Stimulated activated CD8-positive, alpha-beta memory T cell treated with anti-CD3 and anti-CD28 coated beads, Interleukin-7, amount 100 ng/mL, for 48 hours (primary cell): ENCODE measurements at regions not wholly inside any gene's neighbourhood (a gene's known extent, or its start where the extent isn't known, plus 50 kb on each side); places are given as distances from the start of the nearest gene placed in this dataset.
"Not testable (repeated sequence)": the region's sequence is repeated elsewhere in the genome, so short reads cannot be mapped to it uniquely, and the experiment has no call there.

Experiments used
- DNase-seq, 2 donors: peaks; one replicate each; pipeline ENCODE4 v3.0.0-alpha.2; 2020; ENCODE audit warnings: low read depth in 1 of 2; ENCODE audit errors: extremely low read depth in 1 of 2

- no peak for DNase-seq
Measured at GRCh38 chr2:58475756-58476155, 234.6 kb upstream of the FANCL start.

- DNase-seq, result no peak
Measured at GRCh38 chr2:58473165-58473564, 232.0 kb upstream of the FANCL start.

- no peak for DNase-seq
Measured at GRCh38 chr2:58466804-58467203, 225.7 kb upstream of the FANCL start.

- DNase-seq, result not testable (repeated sequence)
Measured at GRCh38 chr2:58466021-58466420, 224.9 kb upstream of the FANCL start.

GRCh38 chr2:58460670-58461069 lies 219.5 kb upstream of the FANCL start:
- DNase-seq, result no peak

- DNase-seq, result no peak
Measured at GRCh38 chr2:58449286-58450010, 208.3 kb upstream of the FANCL start.

GRCh38 chr2:58448845-58449244 lies 207.7 kb upstream of the FANCL start:
- no peak for DNase-seq

- DNase-seq, result no peak
Measured at GRCh38 chr2:58448065-58448507, 207.0 kb upstream of the FANCL start.

GRCh38 chr2:58447586-58447985 lies 206.5 kb upstream of the FANCL start:
- no peak for DNase-seq

GRCh38 chr2:58441643-58442042 lies 200.5 kb upstream of the FANCL start:
- DNase-seq, result no peak

GRCh38 chr2:58436872-58437271 lies 195.7 kb upstream of the FANCL start:
- no peak for DNase-seq

- DNase-seq, result no peak
Measured at GRCh38 chr2:58435246-58435645, 194.1 kb upstream of the FANCL start.

GRCh38 chr2:58434692-58435091 lies 193.6 kb upstream of the FANCL start:
- DNase-seq, result no peak

GRCh38 chr2:58432491-58433170 lies 191.5 kb upstream of the FANCL start:
- no peak for DNase-seq

GRCh38 chr2:58429014-58429875 lies 188.1 kb upstream of the FANCL start:
- no peak for DNase-seq

GRCh38 chr2:58428096-58429013 lies 187.2 kb upstream of the FANCL start:
- no peak for DNase-seq

- DNase-seq, result no peak
Measured at GRCh38 chr2:58427572-58428095, 186.5 kb upstream of the FANCL start.

- no peak for DNase-seq
Measured at GRCh38 chr2:58425368-58425767, 184.2 kb upstream of the FANCL start.

- no peak for DNase-seq
Measured at GRCh38 chr2:58419983-58420382, 178.9 kb upstream of the FANCL start.

GRCh38 chr2:58416696-58417095 lies 175.6 kb upstream of the FANCL start:
- no peak for DNase-seq
